H54 (cell line): ENCODE measurements at regions not wholly inside any gene's neighbourhood (a gene's known extent, or its start where the extent isn't known, plus 50 kb on each side); places are given as distances from the start of the nearest gene placed in this dataset.

ENCODE experiments used
- DNase-seq: peaks from one replicate; pipeline ENCODE4 v3.0.0; 2011; ENCODE audit warnings: low spot score, mixed read lengths; ENCODE audit not compliant: insufficient read length
- FAIRE-seq: peaks from 3 replicates; lab custom pipeline; 2011; peaks lifted over from hg19 to GRCh38; lab: Jason Lieb, UNC
- POLR2A ChIP-seq: IDR thresholded peaks from 2 replicates; pipeline ENCODE4 v1.6.1; 2011; ENCODE audit warnings: low read depth, mild to moderate bottlenecking, low read length

GRCh38 chr5:157914151-157914788 lies 55.3 kb upstream of the CLINT1 start:
- FAIRE-seq = no peak

GRCh38 chr5:157913575-157913974 lies 54.6 kb upstream of the CLINT1 start:
- DNase-seq = no peak
- TF ChIP-seq POLR2A = no peak
- FAIRE-seq = no peak

More at GRCh38 chr5:157914151-157914788, 55.3 kb upstream of the CLINT1 start:
- no peak for TF ChIP-seq POLR2A
- DNase-seq = no peak

- DNase-seq (no peak), FAIRE-seq (no peak)
- no peak for TF ChIP-seq POLR2A
These were observed 53.8 kb upstream of the CLINT1 start for GRCh38 chr5:157912621-157913325.

GRCh38 chr5:157911568-157911967 lies 52.6 kb upstream of the CLINT1 start:
- no peak for DNase-seq
- TF ChIP-seq POLR2A = no peak
- no peak for FAIRE-seq
